Stimulated activated naive CD8-positive, alpha-beta T cell treated with anti-CD3 and anti-CD28 coated beads, Interleukin-15, Interleukin-2, amounts not matched to agents 100 ng/mL and 50 ng/mL, for 24 hours (primary cell): ENCODE measurements at regions not wholly inside any gene's neighbourhood (a gene's known extent, or its start where the extent isn't known, plus 50 kb on each side); places are given as distances from the start of the nearest gene placed in this dataset.

ENCODE experiments used
- H3K27ac Mint-ChIP-seq: one replicate; pipeline ENCODE4 v1.8.0; 2021; ENCODE audit warnings: mild to moderate bottlenecking, mixed read lengths
- H3K27me3 Mint-ChIP-seq: one replicate; pipeline ENCODE4 v1.8.0; 2021; ENCODE audit warnings: mixed read lengths
- H3K36me3 Mint-ChIP-seq: one replicate; pipeline ENCODE4 v1.8.0; 2021; ENCODE audit warnings: low read depth, mixed read lengths
- H3K4me1 Mint-ChIP-seq: one replicate; pipeline ENCODE4 v1.8.0; 2021; ENCODE audit warnings: low read depth, mixed read lengths
- H3K4me3 Mint-ChIP-seq: one replicate; pipeline ENCODE4 v1.8.0; 2021; ENCODE audit warnings: mild to moderate bottlenecking, mixed read lengths
- H3K9me3 Mint-ChIP-seq: one replicate; pipeline ENCODE4 v1.8.0; 2021; ENCODE audit warnings: mixed read lengths

DNA sequence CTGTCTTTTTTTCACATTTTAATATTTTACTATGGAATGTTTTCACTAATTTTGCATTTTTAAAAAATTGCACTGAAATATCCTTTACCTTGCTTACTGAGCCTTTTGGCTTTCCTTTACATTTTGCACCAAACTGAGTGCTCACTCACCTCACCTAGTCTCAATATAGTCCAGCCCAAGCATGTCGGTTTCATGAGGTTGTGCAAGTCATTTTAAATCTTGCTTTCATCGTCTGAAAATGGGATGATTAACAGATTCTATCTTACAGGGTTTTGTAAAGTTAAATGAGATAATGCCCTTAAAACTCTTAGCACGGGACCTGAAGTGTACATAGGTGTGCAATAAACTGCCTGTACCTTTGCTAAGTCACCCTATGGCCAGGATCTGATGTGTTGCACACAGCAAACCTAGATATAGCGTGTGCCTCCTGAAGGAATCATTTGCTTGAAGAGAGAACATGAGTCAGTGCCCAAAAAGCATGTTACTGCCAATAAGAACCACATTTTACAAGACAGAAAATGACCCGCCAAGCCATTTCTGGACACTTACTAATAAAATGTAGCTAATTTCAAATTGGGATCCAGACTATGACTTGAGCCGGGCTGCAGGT lies 199.8 kb downstream of the JCAD start:
- H3K4me3 Mint-ChIP-seq: no peak overlapping the region
- H3K4me1 Mint-ChIP-seq: no peaks in the 10 kb centered on the region
- H3K27me3 Mint-ChIP-seq: peaks cover 14% of the 10 kb centered on the region
- H3K36me3 Mint-ChIP-seq: no peaks in the 10 kb centered on the region
- no peak overlapping the region for H3K27ac Mint-ChIP-seq
- no peaks in the 10 kb centered on the region for H3K9me3 Mint-ChIP-seq

DNA sequence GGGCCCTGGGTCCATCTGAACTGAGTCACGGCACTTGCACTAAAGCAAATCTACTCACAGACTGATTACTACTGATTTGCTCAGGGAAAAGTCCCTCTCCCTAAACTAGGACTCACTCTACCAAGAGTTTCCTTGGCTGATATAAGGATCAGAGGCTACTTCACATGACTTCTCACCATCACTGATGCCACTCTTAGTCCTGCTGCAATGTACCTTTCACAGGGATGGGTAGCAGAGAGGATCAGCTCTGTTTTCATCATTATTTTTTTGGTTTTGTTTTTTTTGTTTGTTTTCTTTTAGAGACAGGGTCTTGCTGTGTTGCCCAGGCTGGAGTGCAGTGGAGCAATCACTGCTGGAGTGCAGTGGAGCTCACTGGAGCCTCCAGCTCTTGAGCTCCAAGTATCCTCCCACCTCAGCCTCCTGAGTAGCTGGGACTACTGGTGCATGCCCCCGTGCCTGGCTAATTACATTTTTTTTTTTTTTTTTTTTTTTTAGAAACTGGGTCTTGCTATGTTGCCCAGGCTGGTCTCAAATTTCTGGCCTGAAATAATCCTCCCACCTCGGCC lies 200.6 kb downstream of the JCAD start:
- Mint-ChIP-seq H3K27ac (no peak overlapping the region), H3K4me3 (no peak overlapping the region), H3K9me3 (no peaks in the 10 kb centered on the region), H3K27me3 (peaks cover 15% of the 10 kb centered on the region), H3K4me1 (no peaks in the 10 kb centered on the region), H3K36me3 (no peaks in the 10 kb centered on the region)

DNA sequence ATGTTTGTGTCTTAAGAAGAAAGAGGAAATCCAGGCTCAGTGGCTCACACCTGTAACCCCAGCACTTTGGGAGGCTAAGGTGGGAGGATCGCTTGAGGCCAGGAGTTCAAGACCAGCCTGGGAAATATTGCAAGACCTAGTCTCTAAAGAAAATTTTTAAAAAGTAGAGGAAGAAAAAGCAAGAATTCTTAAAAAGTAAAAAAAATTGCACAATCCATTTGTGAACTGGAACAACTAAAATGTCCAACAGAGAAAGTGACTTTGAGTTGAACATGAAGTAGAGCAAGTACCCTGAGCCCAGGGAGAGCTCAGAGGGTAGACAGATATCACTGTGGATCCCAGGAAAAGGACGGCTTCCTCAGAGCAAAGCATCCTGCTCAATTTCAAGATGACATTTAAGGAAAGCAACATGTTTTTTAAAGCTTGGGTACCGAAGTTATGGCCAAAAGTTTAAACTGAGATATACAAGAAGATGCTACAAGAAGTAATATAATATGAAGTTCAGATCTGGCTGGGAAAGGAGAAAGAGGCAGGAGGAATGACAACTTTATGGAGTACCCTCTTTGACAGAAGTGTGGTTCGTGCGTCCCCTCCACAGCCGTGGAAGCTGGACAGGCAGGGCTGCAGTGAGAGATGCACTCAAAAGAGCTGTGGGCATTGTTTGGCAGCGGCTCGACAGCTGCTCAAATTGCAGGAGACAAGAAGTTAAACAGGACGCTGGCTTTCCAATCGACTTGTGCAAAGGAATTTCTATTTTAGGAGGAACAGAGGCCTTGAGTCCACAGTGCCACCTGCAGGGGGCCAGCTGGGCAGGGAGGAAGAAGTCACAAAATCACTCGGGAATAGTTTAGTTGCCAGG lies 201.3 kb downstream of the JCAD start:
- no peaks in the 10 kb centered on the region for H3K36me3 Mint-ChIP-seq
- no peak overlapping the region for H3K27ac Mint-ChIP-seq
- H3K4me1 Mint-ChIP-seq: no peaks in the 10 kb centered on the region
- H3K27me3 Mint-ChIP-seq: peaks cover 17% of the 10 kb centered on the region
- H3K4me3 Mint-ChIP-seq: no peak overlapping the region
- H3K9me3 Mint-ChIP-seq: no peaks in the 10 kb centered on the region

DNA sequence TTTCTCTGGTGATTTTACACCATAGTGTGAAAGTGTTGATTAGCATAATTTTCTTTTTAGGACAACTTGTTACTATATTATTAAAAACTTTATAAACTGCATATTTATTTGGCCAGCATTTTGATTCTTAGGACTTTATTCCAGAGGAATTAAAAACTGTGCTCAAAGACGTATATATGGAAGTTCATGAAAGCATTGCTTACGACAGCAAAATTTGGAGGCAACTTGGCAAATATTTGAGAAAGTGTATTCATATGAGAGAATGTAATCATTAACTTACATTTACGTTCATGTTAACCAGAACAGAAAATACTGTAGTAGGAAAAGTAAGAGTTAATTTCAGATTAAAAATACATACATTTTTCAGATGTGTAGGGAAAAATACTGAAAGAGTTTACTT lies 203.1 kb downstream of the JCAD start:
- Mint-ChIP-seq H3K4me1 (no peaks in the 10 kb centered on the region), H3K9me3 (no peaks in the 10 kb centered on the region), H3K27me3 (peaks cover 17% of the 10 kb centered on the region), H3K4me3 (no peak overlapping the region), H3K36me3 (no peaks in the 10 kb centered on the region), H3K27ac (no peak overlapping the region)

DNA sequence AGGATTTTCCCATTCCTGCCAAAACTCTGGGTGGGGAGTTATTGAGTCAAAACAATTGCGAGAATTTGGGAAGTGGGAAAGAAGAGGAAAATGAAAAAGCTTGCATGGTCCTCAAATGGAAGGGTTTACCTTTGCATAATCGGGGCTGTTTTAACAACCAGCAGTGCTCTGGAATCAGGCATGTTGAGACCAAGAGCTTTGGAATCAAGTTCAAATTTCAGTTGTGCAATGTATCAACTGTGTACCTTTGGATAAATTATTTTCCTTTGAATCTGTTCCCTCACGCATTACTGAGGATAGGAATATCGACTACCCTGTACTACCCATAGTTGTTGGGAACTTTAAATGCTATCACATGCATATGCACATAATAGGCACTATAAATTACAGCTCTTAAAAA lies 205.5 kb downstream of the JCAD start:
- no peak overlapping the region for H3K27ac Mint-ChIP-seq
- no peaks in the 10 kb centered on the region for H3K9me3 Mint-ChIP-seq
- H3K27me3 Mint-ChIP-seq: peaks cover 9% of the 10 kb centered on the region
- H3K4me3 Mint-ChIP-seq: no peak overlapping the region
- H3K36me3 Mint-ChIP-seq: no peaks in the 10 kb centered on the region
- no peaks in the 10 kb centered on the region for H3K4me1 Mint-ChIP-seq

DNA sequence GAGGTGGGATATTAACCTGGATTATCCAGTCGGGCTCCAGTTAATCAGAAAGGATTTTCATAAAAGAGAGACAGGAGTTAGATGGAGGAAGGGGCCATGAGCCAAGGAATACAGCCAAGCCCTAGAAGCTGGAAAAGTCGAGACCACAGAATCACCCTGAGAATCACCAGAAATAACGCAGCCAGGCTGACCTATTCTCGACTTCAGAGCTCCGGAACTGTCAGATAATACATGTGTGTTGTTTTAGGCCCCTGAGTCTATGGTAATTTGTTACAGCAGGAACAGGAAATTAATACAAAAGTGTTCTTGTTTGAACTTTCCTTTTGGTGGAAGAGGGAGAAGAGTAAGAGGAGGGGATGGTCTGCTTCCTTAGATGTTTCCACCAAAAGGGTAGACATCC lies 208.1 kb downstream of the JCAD start:
- H3K36me3 Mint-ChIP-seq: no peaks in the 10 kb centered on the region
- H3K27me3 Mint-ChIP-seq: peaks cover 3% of the 10 kb centered on the region
- H3K27ac Mint-ChIP-seq: no peak overlapping the region
- no peaks in the 10 kb centered on the region for H3K4me1 Mint-ChIP-seq
- H3K4me3 Mint-ChIP-seq: no peak overlapping the region
- no peaks in the 10 kb centered on the region for H3K9me3 Mint-ChIP-seq

DNA sequence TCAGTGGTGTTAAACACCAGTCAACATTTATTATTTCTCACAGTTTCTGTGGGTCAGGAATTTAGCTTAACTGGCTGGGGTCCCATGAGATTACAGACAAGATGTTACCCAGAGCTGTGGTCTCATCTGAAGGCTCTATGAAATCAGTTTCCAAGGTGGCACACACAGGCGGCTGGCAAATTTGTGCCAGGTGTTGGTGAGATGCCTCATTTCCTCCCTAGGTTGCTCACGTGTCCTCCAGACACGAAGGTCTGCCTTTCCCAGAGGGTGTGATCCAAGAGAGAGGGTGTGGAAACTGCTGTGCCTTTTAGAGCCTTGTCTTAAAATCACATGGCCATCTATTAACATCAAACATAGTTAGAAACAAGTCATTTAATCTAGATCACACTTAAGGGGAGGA lies 209.0 kb downstream of the JCAD start:
- H3K4me1 Mint-ChIP-seq: no peaks in the 10 kb centered on the region
- no peaks in the 10 kb centered on the region for H3K36me3 Mint-ChIP-seq
- H3K4me3 Mint-ChIP-seq: no peak overlapping the region
- H3K27me3 Mint-ChIP-seq: peaks cover 3% of the 10 kb centered on the region
- peaks cover under 1% of the 10 kb centered on the region for H3K9me3 Mint-ChIP-seq
- no peak overlapping the region for H3K27ac Mint-ChIP-seq

DNA sequence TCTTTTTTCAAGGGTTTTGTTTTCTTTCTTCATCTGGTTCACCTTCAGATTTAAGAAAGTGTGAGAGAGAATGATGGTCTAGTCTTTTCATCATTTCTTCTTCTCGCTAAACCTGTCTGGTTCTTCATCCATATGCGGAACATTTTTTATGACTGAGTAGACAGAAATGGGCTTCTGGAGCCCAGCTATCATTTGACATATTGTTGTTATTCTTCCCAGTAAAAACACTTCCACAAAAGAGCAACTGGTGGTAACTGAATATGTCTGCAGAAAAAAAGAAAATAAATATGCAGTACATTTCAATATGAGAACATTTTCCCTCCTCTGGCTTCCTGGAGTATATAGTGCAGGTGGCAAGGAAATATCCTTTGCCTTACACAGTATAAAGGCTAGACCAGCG lies 209.5 kb downstream of the JCAD start:
- H3K4me3 Mint-ChIP-seq: no peak overlapping the region
- H3K9me3 Mint-ChIP-seq: peaks cover 6% of the 10 kb centered on the region
- peaks cover 3% of the 10 kb centered on the region for H3K27me3 Mint-ChIP-seq
- no peaks in the 10 kb centered on the region for H3K4me1 Mint-ChIP-seq
- H3K36me3 Mint-ChIP-seq: no peaks in the 10 kb centered on the region
- no peak overlapping the region for H3K27ac Mint-ChIP-seq

DNA sequence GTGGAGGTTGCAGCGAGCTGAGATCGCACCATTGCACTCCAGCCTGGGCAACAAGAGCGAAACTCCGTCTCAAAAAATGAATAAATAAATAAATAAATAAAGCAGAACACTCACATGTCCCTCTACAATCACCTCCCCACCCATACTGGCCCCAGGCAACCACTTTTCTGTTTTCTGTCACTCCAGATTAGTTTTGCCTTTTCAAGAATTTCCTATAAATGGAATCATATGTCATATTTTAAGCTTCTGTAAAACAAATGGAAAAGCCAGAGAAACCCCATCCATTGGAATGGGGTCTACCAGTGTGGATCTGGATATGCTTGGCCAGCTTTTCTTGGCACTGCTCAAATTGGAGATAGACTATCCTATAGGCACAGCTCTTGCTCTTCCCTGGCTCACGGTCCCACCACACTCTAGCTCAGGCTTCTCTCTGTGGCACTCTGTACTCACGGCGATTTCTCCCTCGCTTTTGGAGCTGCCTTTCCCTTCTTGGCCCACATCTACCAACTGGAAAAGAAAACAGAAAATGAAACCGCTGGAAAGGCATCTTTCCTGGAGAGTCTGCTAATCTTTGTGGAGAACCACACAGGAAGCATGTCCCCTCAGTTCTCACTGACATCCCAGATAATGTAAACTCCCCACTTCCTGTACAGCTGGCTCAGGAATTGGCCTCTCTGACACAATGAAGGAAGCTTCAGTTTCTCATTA lies 210.1 kb downstream of the JCAD start:
- H3K4me3 Mint-ChIP-seq: no peak overlapping the region
- peaks cover 3% of the 10 kb centered on the region for H3K27me3 Mint-ChIP-seq
- H3K27ac Mint-ChIP-seq: no peak overlapping the region
- no peaks in the 10 kb centered on the region for H3K4me1 Mint-ChIP-seq
- no peaks in the 10 kb centered on the region for H3K36me3 Mint-ChIP-seq
- peaks cover 7% of the 10 kb centered on the region for H3K9me3 Mint-ChIP-seq

DNA sequence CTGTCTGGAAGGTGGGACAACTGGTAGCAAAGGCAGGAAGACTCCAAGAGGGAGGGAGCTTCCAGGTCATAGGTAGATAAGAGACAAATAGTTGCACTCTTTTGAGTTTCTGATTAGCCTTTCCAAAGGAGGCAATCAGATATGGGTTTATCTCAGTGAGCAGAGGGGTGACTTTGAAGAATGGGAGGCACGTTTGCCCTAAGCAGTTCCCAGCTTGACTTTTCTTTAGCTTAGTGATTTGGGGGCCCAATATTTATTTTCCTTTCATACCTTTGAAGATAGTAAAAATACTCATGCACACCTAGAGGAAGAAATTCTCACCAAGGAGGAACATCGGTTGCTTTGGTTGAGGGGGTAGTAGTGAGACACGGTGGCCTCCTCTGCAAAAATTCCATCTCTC lies 212.1 kb upstream of the SVIL start:
- Mint-ChIP-seq H3K27ac (no peak overlapping the region), H3K4me3 (no peak overlapping the region), H3K9me3 (peaks cover 7% of the 10 kb centered on the region), H3K4me1 (no peaks in the 10 kb centered on the region), H3K27me3 (no peaks in the 10 kb centered on the region), H3K36me3 (no peaks in the 10 kb centered on the region)

DNA sequence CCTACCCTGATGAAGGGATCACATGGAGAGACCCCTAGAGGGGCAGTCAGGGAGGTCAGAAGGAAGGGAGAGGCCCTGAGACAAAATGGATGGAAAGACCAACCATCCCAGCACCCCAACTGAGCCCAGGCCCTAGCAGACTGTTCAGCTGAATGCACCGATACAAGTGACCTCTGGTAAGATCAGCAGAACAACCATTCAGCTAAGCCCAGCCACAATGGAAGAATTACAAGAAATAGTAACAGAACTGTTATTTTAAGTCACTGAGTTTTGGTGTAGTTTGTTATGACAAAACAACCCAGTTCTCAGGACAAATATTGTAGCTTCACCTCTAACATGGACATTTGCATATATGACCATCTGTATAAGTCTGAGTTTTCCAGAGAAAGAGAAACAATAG lies 210.4 kb upstream of the SVIL start:
- Mint-ChIP-seq H3K4me1 (no peaks in the 10 kb centered on the region), H3K27me3 (no peaks in the 10 kb centered on the region), H3K27ac (no peak overlapping the region), H3K36me3 (no peaks in the 10 kb centered on the region), H3K4me3 (no peak overlapping the region), H3K9me3 (peaks cover 7% of the 10 kb centered on the region)

DNA sequence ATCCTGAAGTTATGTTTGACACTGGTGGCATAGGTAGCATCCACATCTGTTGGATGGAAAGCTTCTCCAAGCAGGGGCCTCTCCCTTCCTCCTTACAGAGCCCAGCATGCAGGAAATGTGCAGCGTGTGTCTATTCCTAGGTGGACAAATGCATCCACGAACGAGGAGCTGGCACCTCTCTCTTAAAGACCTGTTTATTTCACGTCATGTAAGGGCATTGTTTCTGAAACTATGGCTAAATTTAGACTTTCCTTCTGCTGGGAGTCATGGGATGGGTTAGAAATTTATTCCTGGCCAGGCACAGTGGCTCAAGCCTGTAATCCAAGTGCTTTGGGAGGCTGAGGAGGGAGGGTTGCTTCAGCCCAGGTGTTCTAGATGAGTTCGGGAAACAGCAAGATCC lies 208.4 kb upstream of the SVIL start:
- H3K36me3 Mint-ChIP-seq: no peaks in the 10 kb centered on the region
- no peak overlapping the region for H3K4me3 Mint-ChIP-seq
- no peaks in the 10 kb centered on the region for H3K27me3 Mint-ChIP-seq
- no peaks in the 10 kb centered on the region for H3K4me1 Mint-ChIP-seq
- H3K9me3 Mint-ChIP-seq: peaks cover 7% of the 10 kb centered on the region
- no peak overlapping the region for H3K27ac Mint-ChIP-seq

DNA sequence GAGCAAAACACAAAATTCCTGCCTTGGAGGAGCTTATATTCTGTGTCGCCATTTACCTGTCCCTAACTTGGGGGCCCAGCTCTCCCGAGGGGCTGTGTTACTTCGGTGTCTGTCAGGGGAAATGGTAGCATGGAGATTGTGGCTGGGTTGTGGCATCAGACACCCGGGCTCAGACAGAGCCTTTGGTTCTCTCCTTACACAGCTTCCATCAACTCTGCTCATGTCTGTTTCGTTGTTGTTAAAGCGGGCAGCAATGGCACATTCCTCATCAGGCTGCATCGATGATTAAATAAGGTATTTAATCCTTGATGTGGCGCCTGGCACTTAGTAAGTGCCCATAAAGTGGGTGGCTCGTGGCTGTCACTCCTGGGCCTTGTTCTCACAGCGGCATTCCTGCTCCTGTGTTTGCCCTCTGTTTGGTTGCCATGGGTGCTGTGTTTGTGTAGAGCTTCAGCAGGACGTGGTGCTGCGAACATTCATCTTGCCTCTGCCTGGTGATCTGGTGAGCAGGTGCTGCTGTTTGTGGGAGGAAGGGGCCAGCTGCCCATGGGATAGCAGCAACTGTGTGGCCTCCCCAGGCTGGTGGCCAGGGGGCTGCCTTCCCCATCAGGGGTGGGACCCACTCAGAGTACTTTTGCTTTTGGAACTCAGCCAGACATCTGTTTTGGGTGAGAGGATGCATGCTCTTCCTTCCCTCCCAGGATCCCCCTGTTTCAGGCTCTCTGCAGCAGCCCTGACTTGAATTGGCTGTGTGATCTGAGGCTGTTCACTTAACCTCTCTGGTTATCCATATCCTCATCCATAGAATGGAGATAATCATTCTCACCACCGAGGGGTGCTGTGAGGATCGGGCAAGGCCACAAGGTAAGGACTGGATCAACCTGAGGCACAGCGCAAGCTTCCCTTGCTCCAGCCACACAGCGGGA lies 207.2 kb upstream of the SVIL start:
- H3K36me3 Mint-ChIP-seq: no peaks in the 10 kb centered on the region
- no peak overlapping the region for H3K4me3 Mint-ChIP-seq
- peak overlapping the region; percentile 40 for H3K27ac Mint-ChIP-seq
- no peaks in the 10 kb centered on the region for H3K4me1 Mint-ChIP-seq
- H3K9me3 Mint-ChIP-seq: peaks cover 7% of the 10 kb centered on the region
- no peaks in the 10 kb centered on the region for H3K27me3 Mint-ChIP-seq

DNA sequence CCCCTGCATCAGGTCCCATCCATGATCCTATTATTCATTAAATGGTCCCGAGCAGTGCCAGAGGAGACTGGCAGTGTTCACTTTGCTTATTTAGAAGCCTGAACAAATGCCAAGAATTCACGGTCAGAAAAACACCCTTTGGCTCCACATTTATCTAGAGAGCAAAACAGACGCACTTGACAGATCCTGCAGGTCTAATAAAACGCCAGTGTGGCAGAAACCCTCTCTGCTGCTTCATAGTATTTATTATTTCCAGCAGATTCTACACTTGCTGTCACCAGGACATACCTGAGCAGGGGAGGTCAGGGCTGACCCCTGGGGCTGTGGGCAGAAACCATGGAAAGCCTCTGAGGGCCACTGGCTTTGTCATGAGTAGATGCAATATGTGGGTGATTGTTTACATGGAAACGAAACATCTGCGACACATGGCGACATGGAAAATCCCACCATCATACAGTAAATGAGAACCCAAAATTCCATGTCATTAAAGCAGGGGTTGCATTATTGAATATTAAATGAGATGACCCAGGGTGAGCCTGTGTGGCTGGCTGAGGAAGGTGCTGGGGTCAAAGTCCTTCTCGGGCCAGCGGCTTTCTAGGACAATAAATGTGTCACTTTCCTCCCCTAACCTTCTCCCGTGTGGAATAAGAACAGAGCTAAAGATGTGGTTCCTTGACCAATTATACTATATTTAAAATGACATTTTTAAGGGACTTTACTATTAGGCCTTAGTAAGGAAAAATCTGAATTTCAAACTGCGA lies 205.9 kb upstream of the SVIL start:
- H3K27me3 Mint-ChIP-seq: no peaks in the 10 kb centered on the region

More for the DNA sequence above, 205.9 kb upstream of the SVIL start:
- Mint-ChIP-seq H3K36me3 (no peaks in the 10 kb centered on the region), H3K9me3 (peaks cover 7% of the 10 kb centered on the region), H3K4me1 (no peaks in the 10 kb centered on the region), H3K4me3 (no peak overlapping the region), H3K27ac (no peak overlapping the region)
